ENCODE measurements at regions not wholly inside any gene's neighbourhood (a gene's known extent, or its start where the extent isn't known, plus 50 kb on each side); places are given as distances from the start of the nearest gene placed in this dataset.

GRCh38 chr5:1725641-1726468 is 73.8 kb downstream of the MRPL36 start:
- H3K27ac ChIP-seq = no peak overlapping the region
- no peak for TF ChIP-seq ZFX (IDR thresholded peaks at IDR 0.05)
- no peak for TF ChIP-seq CTCF (conservative IDR thresholded peaks at IDR 0.05)

- no peak for TF ChIP-seq CTCF (conservative IDR thresholded peaks at IDR 0.05)
- TF ChIP-seq ZFX (IDR thresholded peaks at IDR 0.05) = no peak
These were observed 74.6 kb downstream of the MRPL36 start for GRCh38 chr5:1724822-1725602.

GRCh38 chr5:1723957-1724821 is 75.4 kb downstream of the MRPL36 start:
- no peak overlapping the region for H3K27ac ChIP-seq
- TF ChIP-seq ZFX (IDR thresholded peaks at IDR 0.05) = no peak
- no peak for TF ChIP-seq CTCF (conservative IDR thresholded peaks at IDR 0.05)

More at GRCh38 chr5:1724822-1725602, 74.6 kb downstream of the MRPL36 start:
- no peak overlapping the region for H3K27ac ChIP-seq

- TF ChIP-seq ZFX (IDR thresholded peaks at IDR 0.05) (no peak), CTCF (conservative IDR thresholded peaks at IDR 0.05) (no peak)
- H3K27ac ChIP-seq = no peak overlapping the region
These were observed 76.2 kb downstream of the MRPL36 start for GRCh38 chr5:1723476-1723875.

GRCh38 chr5:1722877-1723276 is 76.8 kb downstream of the MRPL36 start:
- TF ChIP-seq ZFX (IDR thresholded peaks at IDR 0.05) = no peak
- no peak for TF ChIP-seq CTCF (conservative IDR thresholded peaks at IDR 0.05)
- H3K27ac ChIP-seq = no peak overlapping the region

- no peak overlapping the region for H3K27ac ChIP-seq
- no peak for TF ChIP-seq CTCF (conservative IDR thresholded peaks at IDR 0.05)
- TF ChIP-seq ZFX (IDR thresholded peaks at IDR 0.05) = no peak
These were observed 79.1 kb downstream of the MRPL36 start for GRCh38 chr5:1720396-1721110.
